ENCODE measurements at regions not wholly inside any gene's neighbourhood (a gene's known extent, or its start where the extent isn't known, plus 50 kb on each side); places are given as distances from the start of the nearest gene placed in this dataset.

GRCh38 chr2:225293638-225294037 is 105.9 kb upstream of the NYAP2 start:
- Histone ChIP-seq H3K27ac (no peak overlapping the region), H3K9me3 (no peaks in the 10 kb centered on the region), H3K36me3 (no peaks in the 10 kb centered on the region), H3K4me3 (no peak overlapping the region), H3K4me1 (no peaks in the 10 kb centered on the region), H3K27me3 (no peaks in the 10 kb centered on the region)
- TF ChIP-seq POLR2A (IDR thresholded peaks at IDR 0.05) (no peak), CTCF (IDR thresholded peaks at IDR 0.05) (no peak)
- no peak for DNase-seq

GRCh38 chr2:225290757-225291400 is 108.6 kb upstream of the NYAP2 start:
- no peak overlapping the region for H3K27ac ChIP-seq
- H3K4me3 ChIP-seq = no peak overlapping the region
- no peaks in the 10 kb centered on the region for H3K4me1 ChIP-seq
- TF ChIP-seq CTCF (IDR thresholded peaks at IDR 0.05) = no peak
- TF ChIP-seq POLR2A (IDR thresholded peaks at IDR 0.05) = no peak
- H3K27me3 ChIP-seq = no peaks in the 10 kb centered on the region
- no peaks in the 10 kb centered on the region for H3K36me3 ChIP-seq
- H3K9me3 ChIP-seq = no peaks in the 10 kb centered on the region
- DNase-seq = no peak

- H3K27me3 ChIP-seq = no peaks in the 10 kb centered on the region
- H3K4me3 ChIP-seq = no peak overlapping the region
- no peak overlapping the region for H3K27ac ChIP-seq
- TF ChIP-seq POLR2A (IDR thresholded peaks at IDR 0.05) (no peak), CTCF (IDR thresholded peaks at IDR 0.05) (no peak)
- no peaks in the 10 kb centered on the region for H3K9me3 ChIP-seq
- H3K36me3 ChIP-seq = no peaks in the 10 kb centered on the region
- H3K4me1 ChIP-seq = no peaks in the 10 kb centered on the region
- no peak for DNase-seq
Observed at GRCh38 chr2:225289659-225290058, 109.9 kb upstream of the NYAP2 start.

GRCh38 chr2:225288986-225289385 is 110.5 kb upstream of the NYAP2 start:
- Histone ChIP-seq H3K27ac (no peak overlapping the region), H3K27me3 (no peaks in the 10 kb centered on the region), H3K9me3 (no peaks in the 10 kb centered on the region), H3K4me1 (no peaks in the 10 kb centered on the region), H3K36me3 (no peaks in the 10 kb centered on the region), H3K4me3 (no peak overlapping the region)
- TF ChIP-seq CTCF (IDR thresholded peaks at IDR 0.05) = no peak
- no peak for TF ChIP-seq POLR2A (IDR thresholded peaks at IDR 0.05)
- no peak for DNase-seq

- H3K36me3 ChIP-seq = no peaks in the 10 kb centered on the region
- H3K4me1 ChIP-seq = no peaks in the 10 kb centered on the region
- no peak overlapping the region for H3K27ac ChIP-seq
- no peaks in the 10 kb centered on the region for H3K27me3 ChIP-seq
- no peaks in the 10 kb centered on the region for H3K9me3 ChIP-seq
- no peak overlapping the region for H3K4me3 ChIP-seq
- DNase-seq = peak in 1 of 3 donors; percentile 49
- TF ChIP-seq POLR2A (IDR thresholded peaks at IDR 0.05) = no peak
- peak; percentile 27 to 72 (median 64) for TF ChIP-seq CTCF (IDR thresholded peaks at IDR 0.05)
Observed at GRCh38 chr2:225282858-225283710, 116.4 kb upstream of the NYAP2 start.
